Islet of Langerhans (tissue), 1 donor: ENCODE measurements at regions not wholly inside any gene's neighbourhood (a gene's known extent, or its start where the extent isn't known, plus 50 kb on each side); places are given as distances from the start of the nearest gene placed in this dataset.

Source experiments
- FAIRE-seq: peaks from one replicate; lab custom pipeline; 2011; peaks lifted over from hg19 to GRCh38; lab: Jason Lieb, UNC

DNA sequence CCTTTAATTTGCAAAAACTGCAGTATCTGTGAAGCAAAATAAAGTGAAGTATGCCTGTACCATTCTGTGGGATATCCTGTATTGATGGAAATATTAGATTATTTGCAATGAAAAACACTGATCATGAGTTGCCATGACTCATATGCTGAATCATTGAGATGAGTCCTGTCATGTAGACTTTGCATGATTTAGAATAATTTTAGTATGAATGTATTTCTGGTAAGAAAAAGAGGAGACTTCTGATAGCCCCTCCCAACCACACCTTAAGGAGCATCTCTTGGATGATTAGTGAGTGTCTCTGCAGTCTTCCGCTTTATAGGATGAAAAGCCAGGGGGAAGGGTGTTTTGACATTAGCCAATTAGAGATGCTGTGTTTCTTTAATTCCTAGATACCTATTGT lies 55.2 kb upstream of the PTGS2 start:
- no peak for FAIRE-seq

DNA sequence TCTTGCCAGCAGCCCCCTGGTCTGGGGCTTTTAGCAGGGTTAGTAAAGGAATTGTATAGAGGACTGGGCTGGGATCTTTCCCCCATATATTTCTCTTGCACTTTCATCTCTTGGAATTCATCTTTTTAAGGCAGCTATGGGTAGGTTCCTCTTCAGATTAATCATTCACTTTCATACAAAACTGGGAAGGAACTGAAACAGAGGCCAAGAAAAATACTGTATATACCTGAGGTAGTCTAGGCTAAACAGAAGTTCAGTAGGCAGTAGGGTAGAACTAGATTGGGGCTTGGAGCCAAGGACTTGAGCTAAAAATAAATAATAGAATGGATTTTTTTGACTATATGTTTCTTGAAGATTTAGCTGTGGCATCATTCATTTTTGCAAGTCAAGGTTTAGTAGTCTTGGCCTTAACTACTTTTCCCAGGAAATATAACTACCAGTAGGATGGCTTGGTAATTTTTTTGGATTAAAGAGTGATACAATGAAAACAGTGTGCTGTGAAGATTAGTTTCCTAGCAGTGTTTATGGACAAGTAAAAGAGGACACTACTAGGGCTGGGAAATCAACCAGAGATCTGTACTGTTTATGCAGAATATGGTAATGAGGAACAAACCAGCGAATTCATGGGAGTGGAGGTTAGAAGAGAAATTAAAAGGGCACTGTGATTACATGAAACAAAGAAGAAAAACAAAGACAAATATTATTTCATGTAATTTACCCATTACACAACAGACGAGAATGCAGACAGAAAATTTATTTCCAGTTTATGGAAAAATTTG lies 50.9 kb upstream of the PTGS2 start:
- FAIRE-seq = no peak
